RCC 7860 (cell line): ENCODE measurements at regions not wholly inside any gene's neighbourhood (a gene's known extent, or its start where the extent isn't known, plus 50 kb on each side); places are given as distances from the start of the nearest gene placed in this dataset.

Source experiments
- DNase-seq: peaks from one replicate; pipeline ENCODE4 v3.0.0-alpha.2; 2015; ENCODE audit warnings: low spot score
- FAIRE-seq: peaks from 2 replicates; lab custom pipeline; 2012; peaks lifted over from hg19 to GRCh38; lab: Jason Lieb, UNC

- DNase-seq, result no peak
- no peak for FAIRE-seq
Observed at GRCh38 chr2:239456940-239457339, 56.1 kb upstream of the HDAC4 start.

GRCh38 chr2:239455436-239456203 is 54.8 kb upstream of the HDAC4 start:
- FAIRE-seq (no peak), DNase-seq (no peak)

GRCh38 chr2:239454507-239454906 is 53.7 kb upstream of the HDAC4 start:
- no peak for FAIRE-seq
- DNase-seq, result no peak
